IPS-15b (cell line): ENCODE measurements at regions not wholly inside any gene's neighbourhood (a gene's known extent, or its start where the extent isn't known, plus 50 kb on each side); places are given as distances from the start of the nearest gene placed in this dataset.

Experiments
- H3K27me3 ChIP-seq: one replicate; pipeline ENCODE4 v1.6.1; 2013; ENCODE audit warnings: low read length; ENCODE audit not compliant: control insufficient read depth, insufficient read depth
- H3K36me3 ChIP-seq: one replicate; pipeline ENCODE4 v1.6.1; 2013; ENCODE audit warnings: low read length; ENCODE audit not compliant: control insufficient read depth, insufficient read depth
- H3K4me1 ChIP-seq: one replicate; pipeline ENCODE4 v1.6.1; 2013; ENCODE audit warnings: mild to moderate bottlenecking, low read length; ENCODE audit not compliant: control insufficient read depth, insufficient read depth
- H3K4me3 ChIP-seq: one replicate; pipeline ENCODE4 v1.5.1; 2013; ENCODE audit warnings: low read depth, low read length
- H3K9ac ChIP-seq: one replicate; pipeline ENCODE4 v1.6.1; 2013; ENCODE audit warnings: low read depth, mild to moderate bottlenecking, low read length
- H3K9me3 ChIP-seq: one replicate; pipeline ENCODE4 v1.6.1; 2013; ENCODE audit warnings: mild to moderate bottlenecking, low read length; ENCODE audit not compliant: control insufficient read depth, insufficient read depth

- Histone ChIP-seq H3K4me1 (peaks cover 21% of the 10 kb centered on the region), H3K9me3 (no peaks in the 10 kb centered on the region), H3K4me3 (no peak overlapping the region), H3K36me3 (no peaks in the 10 kb centered on the region), H3K27me3 (peaks cover 4% of the 10 kb centered on the region), H3K9ac (no peak overlapping the region)
These were observed 120.7 kb upstream of the ZNF618 start for GRCh38 chr9:113755433-113755832.

- Histone ChIP-seq H3K4me1 (peaks cover 21% of the 10 kb centered on the region), H3K27me3 (peaks cover 4% of the 10 kb centered on the region), H3K36me3 (no peaks in the 10 kb centered on the region), H3K9ac (no peak overlapping the region), H3K4me3 (no peak overlapping the region), H3K9me3 (no peaks in the 10 kb centered on the region)
These were observed 119.5 kb upstream of the ZNF618 start for GRCh38 chr9:113756476-113757192.

GRCh38 chr9:113763429-113763828 lies 112.7 kb upstream of the ZNF618 start:
- Histone ChIP-seq H3K27me3 (no peaks in the 10 kb centered on the region), H3K9ac (no peak overlapping the region), H3K36me3 (no peaks in the 10 kb centered on the region), H3K4me1 (no peaks in the 10 kb centered on the region), H3K9me3 (no peaks in the 10 kb centered on the region), H3K4me3 (no peak overlapping the region)

- Histone ChIP-seq H3K27me3 (no peaks in the 10 kb centered on the region), H3K4me1 (no peaks in the 10 kb centered on the region), H3K36me3 (no peaks in the 10 kb centered on the region), H3K9me3 (no peaks in the 10 kb centered on the region), H3K4me3 (no peak overlapping the region), H3K9ac (no peak overlapping the region)
These were observed 111.5 kb upstream of the ZNF618 start for GRCh38 chr9:113764572-113764971.

GRCh38 chr9:113769412-113769811 lies 106.7 kb upstream of the ZNF618 start:
- H3K9ac ChIP-seq: no peak overlapping the region
- no peaks in the 10 kb centered on the region for H3K36me3 ChIP-seq
- H3K9me3 ChIP-seq: no peaks in the 10 kb centered on the region
- no peak overlapping the region for H3K4me3 ChIP-seq
- H3K27me3 ChIP-seq: no peaks in the 10 kb centered on the region
- H3K4me1 ChIP-seq: no peaks in the 10 kb centered on the region

- Histone ChIP-seq H3K9me3 (no peaks in the 10 kb centered on the region), H3K4me3 (no peak overlapping the region)
These were observed 105.7 kb upstream of the ZNF618 start for GRCh38 chr9:113770396-113770795.

GRCh38 chr9:113771199-113771598 lies 104.9 kb upstream of the ZNF618 start:
- no peaks in the 10 kb centered on the region for H3K9me3 ChIP-seq
- H3K9ac ChIP-seq: no peak overlapping the region
- H3K4me1 ChIP-seq: no peaks in the 10 kb centered on the region
- H3K4me3 ChIP-seq: no peak overlapping the region
- H3K27me3 ChIP-seq: no peaks in the 10 kb centered on the region
- H3K36me3 ChIP-seq: no peaks in the 10 kb centered on the region

More at GRCh38 chr9:113770396-113770795, 105.7 kb upstream of the ZNF618 start:
- Histone ChIP-seq H3K9ac (no peak overlapping the region), H3K36me3 (no peaks in the 10 kb centered on the region), H3K4me1 (no peaks in the 10 kb centered on the region), H3K27me3 (no peaks in the 10 kb centered on the region)

GRCh38 chr9:113772121-113772810 lies 103.8 kb upstream of the ZNF618 start:
- Histone ChIP-seq H3K27me3 (no peaks in the 10 kb centered on the region), H3K9ac (no peak overlapping the region), H3K9me3 (no peaks in the 10 kb centered on the region), H3K4me1 (no peaks in the 10 kb centered on the region), H3K4me3 (no peak overlapping the region), H3K36me3 (no peaks in the 10 kb centered on the region)

GRCh38 chr9:113774963-113775362 lies 101.1 kb upstream of the ZNF618 start:
- no peak overlapping the region for H3K9ac ChIP-seq
- no peaks in the 10 kb centered on the region for H3K9me3 ChIP-seq
- no peaks in the 10 kb centered on the region for H3K4me1 ChIP-seq
- H3K4me3 ChIP-seq: no peak overlapping the region
- no peaks in the 10 kb centered on the region for H3K27me3 ChIP-seq
- no peaks in the 10 kb centered on the region for H3K36me3 ChIP-seq

- H3K4me3 ChIP-seq: no peak overlapping the region
- no peaks in the 10 kb centered on the region for H3K9me3 ChIP-seq
- no peaks in the 10 kb centered on the region for H3K4me1 ChIP-seq
- no peaks in the 10 kb centered on the region for H3K27me3 ChIP-seq
- H3K9ac ChIP-seq: no peak overlapping the region
- H3K36me3 ChIP-seq: no peaks in the 10 kb centered on the region
These were observed 100.4 kb upstream of the ZNF618 start for GRCh38 chr9:113775749-113776148.

- no peak overlapping the region for H3K9ac ChIP-seq
- no peak overlapping the region for H3K4me3 ChIP-seq
- no peaks in the 10 kb centered on the region for H3K9me3 ChIP-seq
- no peaks in the 10 kb centered on the region for H3K36me3 ChIP-seq
- H3K4me1 ChIP-seq: no peaks in the 10 kb centered on the region
- peaks cover under 1% of the 10 kb centered on the region for H3K27me3 ChIP-seq
These were observed 99.9 kb upstream of the ZNF618 start for GRCh38 chr9:113776194-113776593.

GRCh38 chr9:113781381-113781780 lies 94.7 kb upstream of the ZNF618 start:
- Histone ChIP-seq H3K36me3 (no peaks in the 10 kb centered on the region), H3K4me1 (no peaks in the 10 kb centered on the region), H3K4me3 (no peak overlapping the region), H3K27me3 (peaks cover 5% of the 10 kb centered on the region), H3K9me3 (no peaks in the 10 kb centered on the region), H3K9ac (no peak overlapping the region)
